Activated effector memory CD4-positive, alpha-beta T cell treated with Interleukin-2 at 50 U/mL for 16 hours (primary cell): ENCODE measurements at regions not wholly inside any gene's neighbourhood (a gene's known extent, or its start where the extent isn't known, plus 50 kb on each side); places are given as distances from the start of the nearest gene placed in this dataset.

Experiments used
- DNase-seq: peaks from one replicate; pipeline ENCODE4 v3.0.0-alpha.2; 2020

- no peak for DNase-seq
These were observed 136.2 kb downstream of the CCT6B start for GRCh38 chr17:34825102-34825501.

GRCh38 chr17:34823023-34823422 lies 138.2 kb downstream of the CCT6B start:
- no peak for DNase-seq

GRCh38 chr17:34822007-34822739 lies 139.1 kb downstream of the CCT6B start:
- DNase-seq: no peak

- no peak for DNase-seq
These were observed 140.3 kb downstream of the CCT6B start for GRCh38 chr17:34820922-34821321.

- no peak for DNase-seq
These were observed 140.9 kb downstream of the CCT6B start for GRCh38 chr17:34820248-34820801.

- DNase-seq: no peak
These were observed 143.8 kb downstream of the CCT6B start for GRCh38 chr17:34817252-34818035.

- DNase-seq: no peak
These were observed 144.4 kb downstream of the CCT6B start for GRCh38 chr17:34816848-34817247.

- no peak for DNase-seq
These were observed 148.0 kb downstream of the CCT6B start for GRCh38 chr17:34813290-34813689.

GRCh38 chr17:34811561-34811960 lies 149.7 kb downstream of the CCT6B start:
- DNase-seq: no peak

GRCh38 chr17:34800661-34801060 lies 160.6 kb downstream of the CCT6B start:
- no peak for DNase-seq

- no peak for DNase-seq
These were observed 161.5 kb downstream of the CCT6B start for GRCh38 chr17:34799751-34800150.

- DNase-seq: no peak
These were observed 162.7 kb downstream of the CCT6B start for GRCh38 chr17:34798581-34798980.

GRCh38 chr17:34797720-34798119 lies 163.5 kb downstream of the CCT6B start:
- DNase-seq: no peak

GRCh38 chr17:34793231-34793908 lies 167.9 kb downstream of the CCT6B start:
- DNase-seq: no peak

- no peak for DNase-seq
These were observed 172.6 kb downstream of the CCT6B start for GRCh38 chr17:34788696-34789095.

GRCh38 chr17:34784526-34784925 lies 176.7 kb downstream of the CCT6B start:
- no peak for DNase-seq

- no peak for DNase-seq
These were observed 179.0 kb downstream of the CCT6B start for GRCh38 chr17:34782271-34782670.

GRCh38 chr17:34781571-34782108 lies 179.6 kb downstream of the CCT6B start:
- no peak for DNase-seq

- no peak for DNase-seq
These were observed 180.2 kb downstream of the CCT6B start for GRCh38 chr17:34781071-34781470.

- no peak for DNase-seq
These were observed 180.8 kb downstream of the CCT6B start for GRCh38 chr17:34780438-34780837.

- no peak for DNase-seq
These were observed 184.5 kb downstream of the CCT6B start for GRCh38 chr17:34776456-34777443.

- no peak for DNase-seq
These were observed 188.2 kb downstream of the CCT6B start for GRCh38 chr17:34773036-34773435.
